ENCODE measurements at regions not wholly inside any gene's neighbourhood (a gene's known extent, or its start where the extent isn't known, plus 50 kb on each side); places are given as distances from the start of the nearest gene placed in this dataset.
"Not testable (repeated sequence)": the region's sequence is repeated elsewhere in the genome, so short reads cannot be mapped to it uniquely, and the experiment has no call there.

- DNase-seq: not testable (repeated sequence)
These were observed 316.5 kb upstream of the FZD8 start for GRCh38 chr10:35958609-35959008.

- no peak for DNase-seq
These were observed 308.6 kb upstream of the FZD8 start for GRCh38 chr10:35950701-35951100.

- no peak for DNase-seq
These were observed 308.1 kb upstream of the FZD8 start for GRCh38 chr10:35950226-35950625.

GRCh38 chr10:35949811-35950211 is 307.7 kb upstream of the FZD8 start:
- no peak for DNase-seq

- DNase-seq: no peak
These were observed 304.5 kb upstream of the FZD8 start for GRCh38 chr10:35946556-35946955.

GRCh38 chr10:35942057-35942456 is 300.0 kb upstream of the FZD8 start:
- no peak for DNase-seq

- no peak for DNase-seq
These were observed 298.3 kb upstream of the FZD8 start for GRCh38 chr10:35940141-35941041.

GRCh38 chr10:35938160-35938559 is 296.1 kb upstream of the FZD8 start:
- no peak for DNase-seq

GRCh38 chr10:35937546-35937945 is 295.4 kb upstream of the FZD8 start:
- DNase-seq: no peak

- no peak for DNase-seq
These were observed 292.5 kb upstream of the FZD8 start for GRCh38 chr10:35934642-35934995.

- no peak for DNase-seq
These were observed 292.0 kb upstream of the FZD8 start for GRCh38 chr10:35933940-35934641.

GRCh38 chr10:35933491-35933890 is 291.4 kb upstream of the FZD8 start:
- no peak for DNase-seq

GRCh38 chr10:35929962-35930361 is 287.9 kb upstream of the FZD8 start:
- DNase-seq: not testable (repeated sequence)

GRCh38 chr10:35928748-35929147 is 286.7 kb upstream of the FZD8 start:
- DNase-seq: no peak

GRCh38 chr10:35927990-35928488 is 285.9 kb upstream of the FZD8 start:
- DNase-seq: no peak

GRCh38 chr10:35927341-35927740 is 285.2 kb upstream of the FZD8 start:
- no peak for DNase-seq

GRCh38 chr10:35926846-35927245 is 284.8 kb upstream of the FZD8 start:
- no peak for DNase-seq

GRCh38 chr10:35925493-35925892 is 283.4 kb upstream of the FZD8 start:
- no peak for DNase-seq

- no peak for DNase-seq
These were observed 282.7 kb upstream of the FZD8 start for GRCh38 chr10:35924759-35925158.

GRCh38 chr10:35922876-35923600 is 280.9 kb upstream of the FZD8 start:
- DNase-seq: no peak

- DNase-seq: no peak
These were observed 279.8 kb upstream of the FZD8 start for GRCh38 chr10:35921866-35922350.

- peak in 1 of 2 donors; percentile 3 for DNase-seq
These were observed 274.7 kb upstream of the FZD8 start for GRCh38 chr10:35916791-35917190.

GRCh38 chr10:35913628-35914027 is 271.5 kb upstream of the FZD8 start:
- DNase-seq: no peak

Data from inflammatory macrophage (primary cell).